ENCODE measurements at regions not wholly inside any gene's neighbourhood (a gene's known extent, or its start where the extent isn't known, plus 50 kb on each side); places are given as distances from the start of the nearest gene placed in this dataset.

DNA sequence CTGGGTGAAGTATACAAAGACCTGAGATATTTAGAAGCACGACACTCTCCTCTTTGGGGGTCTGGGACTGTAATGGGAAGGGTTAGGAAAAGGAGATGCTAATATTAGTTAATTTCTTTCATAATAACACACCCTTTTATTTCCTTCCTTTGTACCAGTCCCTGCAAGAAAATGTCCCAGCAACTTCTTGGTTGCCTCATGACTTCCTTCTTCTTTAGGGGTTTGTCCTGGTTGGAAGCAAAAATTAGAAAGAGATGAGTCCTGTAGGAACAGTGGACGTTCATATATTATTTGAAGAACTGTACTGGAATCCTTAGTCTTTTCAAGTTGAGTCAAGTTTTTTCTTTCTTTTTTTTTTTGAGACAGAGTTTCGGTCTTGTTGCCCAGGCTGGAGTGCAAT is 227.8 kb upstream of the TBL1XR1 start:
- Histone ChIP-seq H3K4me2 (ENCODE audit: insufficient read depth, low read length) (no peak overlapping the region), H3K4me3 (ENCODE audit: insufficient read depth, low read length) (no peak overlapping the region), H4K20me1 (ENCODE audit: insufficient read depth, low read length) (no peaks in the 10 kb centered on the region), H3K9me3 (ENCODE audit: low read depth, low read length) (no peaks in the 10 kb centered on the region), H2AFZ (ENCODE audit: low read length) (no peak overlapping the region), H3K79me2 (ENCODE audit: insufficient read depth, low read length) (no peaks in the 10 kb centered on the region), H3K27me3 (ENCODE audit: insufficient read depth, low read length) (no peaks in the 10 kb centered on the region), H3K27ac (ENCODE audit: low read depth, low read length) (no peak overlapping the region), H3K4me1 (ENCODE audit: insufficient read depth, low read length) (peaks cover 22% of the 10 kb centered on the region), H3K36me3 (ENCODE audit: insufficient read depth, low read length) (no peaks in the 10 kb centered on the region)
- TF ChIP-seq, protein P1, sequence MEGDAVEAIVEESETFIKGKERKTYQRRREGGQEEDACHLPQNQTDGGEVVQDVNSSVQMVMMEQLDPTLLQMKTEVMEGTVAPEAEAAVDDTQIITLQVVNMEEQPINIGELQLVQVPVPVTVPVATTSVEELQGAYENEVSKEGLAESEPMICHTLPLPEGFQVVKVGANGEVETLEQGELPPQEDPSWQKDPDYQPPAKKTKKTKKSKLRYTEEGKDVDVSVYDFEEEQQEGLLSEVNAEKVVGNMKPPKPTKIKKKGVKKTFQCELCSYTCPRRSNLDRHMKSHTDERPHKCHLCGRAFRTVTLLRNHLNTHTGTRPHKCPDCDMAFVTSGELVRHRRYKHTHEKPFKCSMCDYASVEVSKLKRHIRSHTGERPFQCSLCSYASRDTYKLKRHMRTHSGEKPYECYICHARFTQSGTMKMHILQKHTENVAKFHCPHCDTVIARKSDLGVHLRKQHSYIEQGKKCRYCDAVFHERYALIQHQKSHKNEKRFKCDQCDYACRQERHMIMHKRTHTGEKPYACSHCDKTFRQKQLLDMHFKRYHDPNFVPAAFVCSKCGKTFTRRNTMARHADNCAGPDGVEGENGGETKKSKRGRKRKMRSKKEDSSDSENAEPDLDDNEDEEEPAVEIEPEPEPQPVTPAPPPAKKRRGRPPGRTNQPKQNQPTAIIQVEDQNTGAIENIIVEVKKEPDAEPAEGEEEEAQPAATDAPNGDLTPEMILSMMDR (IDR thresholded peaks at IDR 0.05; ENCODE audit: extremely low read depth, low read depth, low read length): no peak
- DNase-seq (ENCODE audit: insufficient read length, low spot score, missing footprints): no peak

GRCh38 chr3:177426106-177426877 is 229.0 kb upstream of the TBL1XR1 start:
- Histone ChIP-seq H3K27me3 (ENCODE audit: insufficient read depth, low read length) (no peaks in the 10 kb centered on the region), H2AFZ (ENCODE audit: low read length) (no peak overlapping the region), H3K9me3 (ENCODE audit: low read depth, low read length) (no peaks in the 10 kb centered on the region), H3K4me2 (ENCODE audit: insufficient read depth, low read length) (peak overlapping the region; percentile 16), H3K27ac (ENCODE audit: low read depth, low read length) (no peak overlapping the region), H3K4me3 (ENCODE audit: insufficient read depth, low read length) (no peak overlapping the region), H3K79me2 (ENCODE audit: insufficient read depth, low read length) (no peaks in the 10 kb centered on the region), H3K4me1 (ENCODE audit: insufficient read depth, low read length) (peaks cover 18% of the 10 kb centered on the region), H4K20me1 (ENCODE audit: insufficient read depth, low read length) (no peaks in the 10 kb centered on the region), H3K36me3 (ENCODE audit: insufficient read depth, low read length) (no peaks in the 10 kb centered on the region)
- no peak for DNase-seq (ENCODE audit: insufficient read length, low spot score, missing footprints)
- TF ChIP-seq, protein P1 (IDR thresholded peaks at IDR 0.05; ENCODE audit: extremely low read depth, low read depth, low read length): no peak

GRCh38 chr3:177426878-177427495 is 229.7 kb upstream of the TBL1XR1 start:
- no peaks in the 10 kb centered on the region for H3K36me3 ChIP-seq (ENCODE audit: insufficient read depth, low read length)
- no peak overlapping the region for H2AFZ ChIP-seq (ENCODE audit: low read length)
- no peaks in the 10 kb centered on the region for H4K20me1 ChIP-seq (ENCODE audit: insufficient read depth, low read length)
- H3K4me2 ChIP-seq (ENCODE audit: insufficient read depth, low read length): no peak overlapping the region
- no peak for DNase-seq (ENCODE audit: insufficient read length, low spot score, missing footprints)
- H3K27ac ChIP-seq (ENCODE audit: low read depth, low read length): no peak overlapping the region
- H3K9me3 ChIP-seq (ENCODE audit: low read depth, low read length): no peaks in the 10 kb centered on the region
- no peak overlapping the region for H3K4me3 ChIP-seq (ENCODE audit: insufficient read depth, low read length)
- no peaks in the 10 kb centered on the region for H3K79me2 ChIP-seq (ENCODE audit: insufficient read depth, low read length)
- TF ChIP-seq, protein P1 (IDR thresholded peaks at IDR 0.05; ENCODE audit: extremely low read depth, low read depth, low read length): no peak
- H3K4me1 ChIP-seq (ENCODE audit: insufficient read depth, low read length): peaks cover 18% of the 10 kb centered on the region
- H3K27me3 ChIP-seq (ENCODE audit: insufficient read depth, low read length): no peaks in the 10 kb centered on the region

- no peak for DNase-seq (ENCODE audit: insufficient read length, low spot score, missing footprints)
- H3K27me3 ChIP-seq (ENCODE audit: insufficient read depth, low read length): no peaks in the 10 kb centered on the region
- no peak overlapping the region for H3K27ac ChIP-seq (ENCODE audit: low read depth, low read length)
- H3K4me3 ChIP-seq (ENCODE audit: insufficient read depth, low read length): no peak overlapping the region
- no peaks in the 10 kb centered on the region for H3K79me2 ChIP-seq (ENCODE audit: insufficient read depth, low read length)
- no peak overlapping the region for H3K4me2 ChIP-seq (ENCODE audit: insufficient read depth, low read length)
- H4K20me1 ChIP-seq (ENCODE audit: insufficient read depth, low read length): no peaks in the 10 kb centered on the region
- no peaks in the 10 kb centered on the region for H3K36me3 ChIP-seq (ENCODE audit: insufficient read depth, low read length)
- no peaks in the 10 kb centered on the region for H3K9me3 ChIP-seq (ENCODE audit: low read depth, low read length)
- peak overlapping the region; percentile 24 for H2AFZ ChIP-seq (ENCODE audit: low read length)
- H3K4me1 ChIP-seq (ENCODE audit: insufficient read depth, low read length): peaks cover 18% of the 10 kb centered on the region
- TF ChIP-seq, protein P1 (IDR thresholded peaks at IDR 0.05; ENCODE audit: extremely low read depth, low read depth, low read length): no peak
Measured at GRCh38 chr3:177427540-177427939, 230.3 kb upstream of the TBL1XR1 start.

All from osteoblast (primary cell).